ENCODE measurements at regions not wholly inside any gene's neighbourhood (a gene's known extent, or its start where the extent isn't known, plus 50 kb on each side); places are given as distances from the start of the nearest gene placed in this dataset.

GRCh38 chr9:120065151-120065550 is 514.8 kb downstream of the CDK5RAP2 start:
- no peak for TF ChIP-seq YY1 (IDR thresholded peaks at IDR 0.05)
- TF ChIP-seq, protein P1, sequence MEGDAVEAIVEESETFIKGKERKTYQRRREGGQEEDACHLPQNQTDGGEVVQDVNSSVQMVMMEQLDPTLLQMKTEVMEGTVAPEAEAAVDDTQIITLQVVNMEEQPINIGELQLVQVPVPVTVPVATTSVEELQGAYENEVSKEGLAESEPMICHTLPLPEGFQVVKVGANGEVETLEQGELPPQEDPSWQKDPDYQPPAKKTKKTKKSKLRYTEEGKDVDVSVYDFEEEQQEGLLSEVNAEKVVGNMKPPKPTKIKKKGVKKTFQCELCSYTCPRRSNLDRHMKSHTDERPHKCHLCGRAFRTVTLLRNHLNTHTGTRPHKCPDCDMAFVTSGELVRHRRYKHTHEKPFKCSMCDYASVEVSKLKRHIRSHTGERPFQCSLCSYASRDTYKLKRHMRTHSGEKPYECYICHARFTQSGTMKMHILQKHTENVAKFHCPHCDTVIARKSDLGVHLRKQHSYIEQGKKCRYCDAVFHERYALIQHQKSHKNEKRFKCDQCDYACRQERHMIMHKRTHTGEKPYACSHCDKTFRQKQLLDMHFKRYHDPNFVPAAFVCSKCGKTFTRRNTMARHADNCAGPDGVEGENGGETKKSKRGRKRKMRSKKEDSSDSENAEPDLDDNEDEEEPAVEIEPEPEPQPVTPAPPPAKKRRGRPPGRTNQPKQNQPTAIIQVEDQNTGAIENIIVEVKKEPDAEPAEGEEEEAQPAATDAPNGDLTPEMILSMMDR (IDR thresholded peaks at IDR 0.05; ENCODE audit: low read depth, low read length, missing input control): no peak
- TF ChIP-seq ATF3 (IDR thresholded peaks at IDR 0.05): no peak
- TF ChIP-seq EGR1 (IDR thresholded peaks at IDR 0.05; ENCODE audit: low read depth in 2 of 2): no peak
- no peak for TF ChIP-seq FOXA2 (IDR thresholded peaks at IDR 0.05)
- no peak for TF ChIP-seq REST (IDR thresholded peaks at IDR 0.05)
- TF ChIP-seq JUND (IDR thresholded peaks at IDR 0.05): no peak
- TF ChIP-seq SP1 (IDR thresholded peaks at IDR 0.05): no peak

Data from liver (tissue), 3 donors.